ENCODE measurements at regions not wholly inside any gene's neighbourhood (a gene's known extent, or its start where the extent isn't known, plus 50 kb on each side); places are given as distances from the start of the nearest gene placed in this dataset.
"Not testable (repeated sequence)": the region's sequence is repeated elsewhere in the genome, so short reads cannot be mapped to it uniquely, and the experiment has no call there.

DNA sequence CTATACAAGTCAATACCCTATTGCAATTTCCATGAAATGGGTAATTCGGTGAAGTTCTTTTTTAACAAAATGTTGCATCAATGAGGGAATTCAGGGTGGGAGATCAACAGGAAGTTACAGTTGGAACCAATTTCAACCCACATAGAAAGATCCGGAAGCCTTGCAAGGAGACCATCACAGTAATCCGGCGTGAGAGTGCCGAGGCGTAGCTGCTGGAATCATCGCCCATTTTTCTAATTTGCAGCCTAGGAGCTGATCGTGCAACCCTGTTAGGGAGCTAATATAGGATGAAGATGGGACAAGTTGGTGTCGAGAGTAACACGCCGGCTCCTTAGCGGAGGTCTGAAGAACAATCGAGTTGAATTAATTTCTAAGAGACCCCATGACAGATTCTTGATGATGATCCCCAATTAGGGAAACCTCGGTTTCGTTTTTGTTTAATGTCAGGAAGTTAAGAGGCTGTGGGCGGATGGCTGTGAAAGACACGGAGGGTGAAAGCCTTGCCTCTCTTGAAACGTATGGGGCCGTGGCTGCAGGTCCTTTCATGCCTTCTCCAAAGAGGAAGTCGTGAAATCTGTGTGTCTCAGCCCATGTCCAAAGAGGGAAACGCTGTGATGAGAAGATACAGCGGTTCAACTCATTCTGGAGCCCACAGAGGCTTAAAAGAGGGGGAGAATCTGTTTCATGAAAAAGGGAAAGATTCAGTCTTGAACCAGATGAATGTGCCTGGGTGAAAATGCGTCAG, 51.2 kb upstream of the CARD11 start:
- peak; percentile 14 to 49 for DNase-seq

DNA sequence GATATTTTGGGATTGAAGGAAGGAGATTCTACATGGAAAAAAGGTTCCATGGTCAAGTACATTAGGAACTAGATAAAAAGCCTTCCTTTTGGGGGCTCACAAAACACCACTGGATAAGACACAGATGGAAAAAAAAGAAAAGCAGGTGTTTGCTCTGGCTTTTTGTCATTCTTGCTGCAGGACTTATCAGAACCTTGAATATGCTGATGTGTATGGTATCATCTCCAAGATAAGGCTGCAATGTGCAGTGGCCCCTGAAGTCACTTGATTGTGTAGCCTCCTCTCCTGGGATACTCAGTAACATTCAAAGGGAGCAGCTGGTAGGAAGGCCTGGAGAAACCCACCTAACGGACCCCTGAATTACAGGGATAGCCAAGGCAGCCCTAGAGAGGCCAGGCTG, 54.1 kb upstream of the CARD11 start:
- DNase-seq = no peak

DNA sequence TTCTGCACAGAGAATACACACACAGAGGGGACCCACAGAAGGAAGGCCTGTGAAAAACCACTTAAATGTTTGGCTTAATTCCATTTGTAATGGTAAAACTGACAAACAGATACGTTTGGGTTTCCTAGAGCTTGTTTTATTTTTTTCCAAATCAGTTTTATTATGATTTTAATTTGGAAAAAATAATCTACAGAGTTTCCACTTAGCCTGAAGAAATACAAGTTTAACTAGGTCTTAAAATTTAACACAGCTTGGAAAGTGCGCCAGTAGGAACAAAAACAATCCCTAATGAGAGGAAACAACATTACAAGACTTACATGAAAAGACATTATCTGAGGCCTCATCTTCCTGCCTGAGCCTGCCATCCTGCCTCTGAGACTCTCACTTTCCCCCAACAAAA, 58.5 kb upstream of the CARD11 start:
- no peak for DNase-seq

DNA sequence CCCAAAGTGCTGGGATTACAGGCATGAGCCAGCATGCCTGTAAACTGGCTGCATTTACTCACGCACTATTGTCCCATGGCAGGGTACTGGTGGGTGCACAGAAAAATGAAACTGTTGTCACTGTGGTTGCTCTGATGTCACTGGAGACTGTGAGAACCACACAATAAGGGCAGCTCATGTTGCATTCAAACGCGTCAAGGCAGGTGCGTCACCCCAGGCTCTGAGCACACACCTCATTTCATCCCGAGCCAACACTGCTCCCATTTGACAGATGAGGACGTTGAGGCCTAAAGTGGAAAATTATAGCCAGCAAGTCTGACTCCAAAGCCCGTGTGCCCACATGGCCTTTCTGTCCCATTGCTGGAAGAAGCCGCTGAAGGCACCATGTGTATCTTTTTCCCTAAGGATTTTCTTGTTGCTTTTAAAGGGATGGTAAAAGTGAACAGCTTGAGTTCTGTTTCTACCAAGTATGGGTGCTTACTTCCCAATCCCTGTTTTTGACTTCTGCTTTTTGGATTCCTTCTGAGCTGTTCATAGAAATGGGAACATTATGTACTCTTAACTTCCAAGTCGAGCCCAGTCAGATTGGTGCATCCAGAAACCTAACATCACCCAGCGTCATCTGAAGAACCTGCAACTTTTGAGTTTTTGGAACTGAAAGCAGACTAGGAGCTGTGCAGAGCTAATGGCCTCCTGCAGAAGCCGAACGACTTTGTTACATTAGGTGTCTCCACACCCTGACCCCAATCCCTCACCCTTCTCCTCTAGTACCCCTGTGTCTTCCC, 60.1 kb upstream of the CARD11 start:
- no peak for DNase-seq

DNA sequence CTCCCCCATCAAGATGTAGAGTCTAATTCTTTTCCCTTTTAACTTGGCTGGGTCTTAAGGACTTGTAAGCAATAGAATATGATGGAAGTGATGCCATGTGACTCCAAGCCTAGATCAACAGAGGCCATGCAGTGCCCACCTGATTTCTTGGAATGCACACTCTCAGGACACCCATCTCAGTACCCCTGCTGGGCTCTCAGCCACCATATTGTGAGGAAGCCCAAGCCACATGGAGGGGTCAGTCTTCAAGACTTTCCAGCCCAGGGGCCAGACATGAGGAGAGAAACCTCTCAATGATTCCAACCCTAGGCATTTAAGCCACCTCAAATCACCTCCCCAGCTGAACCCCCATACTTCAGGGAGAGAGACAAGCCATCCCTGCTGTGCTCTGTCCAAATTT, 62.2 kb upstream of the CARD11 start:
- no peak for DNase-seq

DNA sequence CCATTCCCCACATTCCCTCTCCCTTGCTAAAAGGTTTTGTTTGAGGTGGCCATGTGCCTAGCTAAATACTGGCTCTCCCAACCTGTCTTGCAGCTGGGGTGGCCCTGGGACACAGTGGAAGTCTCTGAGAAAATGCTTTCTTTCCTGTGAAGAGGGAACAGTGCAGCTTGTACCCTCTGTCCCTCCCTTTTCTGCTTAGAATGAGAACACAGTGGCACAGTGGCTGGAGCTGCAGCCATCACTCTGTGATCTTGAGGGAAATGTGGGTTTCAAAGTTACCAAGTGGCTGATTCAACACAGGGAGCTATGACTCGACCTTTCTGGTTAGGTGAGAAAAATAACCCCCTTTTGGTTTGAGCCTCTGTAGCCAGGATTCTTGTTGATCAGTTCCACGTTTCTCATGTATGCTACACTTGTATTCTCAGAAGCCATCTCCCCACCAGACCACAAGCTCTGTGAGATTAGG, 62.7 kb upstream of the CARD11 start:
- DNase-seq = no peak

DNA sequence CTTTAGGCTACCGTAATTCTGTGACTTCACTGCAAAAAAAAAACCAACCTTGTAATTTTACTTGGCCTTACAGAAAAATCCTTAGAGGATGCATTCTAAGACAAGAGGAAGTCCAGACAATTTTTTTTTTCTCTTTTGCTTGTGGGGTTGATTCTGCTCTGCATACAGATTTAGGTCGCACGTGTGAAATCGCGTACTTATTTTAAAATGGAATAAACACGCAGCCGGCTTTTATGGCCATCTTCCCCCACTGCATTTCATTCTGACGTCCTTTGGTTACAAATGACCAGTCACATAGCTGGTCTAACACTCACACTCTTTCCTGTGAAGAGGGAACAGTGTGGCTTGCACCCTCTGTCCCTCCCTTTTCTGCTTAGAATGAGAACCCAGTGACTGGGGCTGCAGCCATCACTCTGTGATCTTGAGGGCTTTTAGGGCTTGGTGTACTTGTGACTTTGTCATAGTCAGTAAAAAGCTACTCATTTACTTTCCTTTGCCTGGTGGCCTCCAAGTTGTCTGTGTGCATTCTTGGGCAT, 63.6 kb upstream of the CARD11 start:
- no peak for DNase-seq

DNA sequence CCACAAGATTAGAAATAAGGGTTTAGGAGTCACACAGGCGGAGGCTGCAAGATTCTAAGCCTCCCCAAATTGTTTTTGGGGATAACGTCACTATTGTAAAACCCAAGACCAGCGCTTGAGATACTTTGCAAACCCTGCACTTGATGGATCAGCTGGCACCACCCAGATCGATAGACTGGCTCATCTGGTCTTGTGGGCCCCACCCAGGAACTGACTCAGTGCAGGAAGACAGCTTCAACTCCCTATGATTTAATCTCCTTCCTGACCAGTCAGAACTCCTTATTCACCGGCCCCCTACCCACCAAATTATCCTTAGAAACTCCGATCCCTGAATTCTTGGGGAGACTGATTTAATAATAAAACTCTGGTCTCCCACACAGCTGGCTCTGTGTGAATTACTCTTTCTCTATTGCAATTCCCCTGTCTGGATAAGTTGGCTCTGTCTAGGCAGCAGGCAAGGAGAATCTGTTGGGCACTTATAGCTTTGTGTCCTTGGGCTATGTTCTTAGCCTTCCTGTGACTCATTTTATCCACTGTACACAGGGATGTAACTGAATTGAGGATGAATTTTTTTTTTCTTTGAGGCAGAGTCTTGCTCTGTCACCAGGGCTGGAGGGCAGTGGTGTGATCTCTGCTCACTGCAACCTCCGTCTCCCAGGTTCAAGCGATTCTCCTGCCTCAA, 64.4 kb upstream of the CARD11 start:
- no peak for DNase-seq

DNA sequence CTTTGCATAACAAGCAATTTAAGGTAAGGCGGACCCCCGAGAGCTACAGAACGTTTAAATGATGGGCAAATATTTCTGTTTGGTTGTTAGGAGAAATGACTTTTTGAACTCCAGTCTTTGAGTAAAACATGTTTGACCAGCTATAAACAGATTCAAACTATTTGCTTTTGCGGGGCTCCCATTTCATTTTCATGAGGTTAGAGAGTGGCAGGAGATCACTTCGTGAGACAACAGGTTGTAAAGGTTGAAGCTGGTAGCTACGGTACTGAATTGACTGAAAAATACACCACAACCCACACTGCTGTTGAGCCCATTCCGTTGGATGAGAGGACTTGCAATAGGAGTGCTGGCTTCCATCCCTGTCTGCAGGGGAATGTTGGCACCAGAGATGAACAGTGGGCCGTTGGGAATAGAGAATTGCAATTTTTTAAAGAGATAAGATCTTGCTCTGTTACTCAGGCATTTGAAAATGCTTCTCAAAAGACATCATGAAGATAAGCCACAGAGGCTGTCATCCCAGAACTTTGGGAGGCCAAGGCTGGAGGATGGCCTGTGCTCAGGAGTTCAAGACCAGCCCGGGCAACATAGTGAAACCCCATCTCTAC, 65.7 kb upstream of the CARD11 start:
- no peak for DNase-seq

DNA sequence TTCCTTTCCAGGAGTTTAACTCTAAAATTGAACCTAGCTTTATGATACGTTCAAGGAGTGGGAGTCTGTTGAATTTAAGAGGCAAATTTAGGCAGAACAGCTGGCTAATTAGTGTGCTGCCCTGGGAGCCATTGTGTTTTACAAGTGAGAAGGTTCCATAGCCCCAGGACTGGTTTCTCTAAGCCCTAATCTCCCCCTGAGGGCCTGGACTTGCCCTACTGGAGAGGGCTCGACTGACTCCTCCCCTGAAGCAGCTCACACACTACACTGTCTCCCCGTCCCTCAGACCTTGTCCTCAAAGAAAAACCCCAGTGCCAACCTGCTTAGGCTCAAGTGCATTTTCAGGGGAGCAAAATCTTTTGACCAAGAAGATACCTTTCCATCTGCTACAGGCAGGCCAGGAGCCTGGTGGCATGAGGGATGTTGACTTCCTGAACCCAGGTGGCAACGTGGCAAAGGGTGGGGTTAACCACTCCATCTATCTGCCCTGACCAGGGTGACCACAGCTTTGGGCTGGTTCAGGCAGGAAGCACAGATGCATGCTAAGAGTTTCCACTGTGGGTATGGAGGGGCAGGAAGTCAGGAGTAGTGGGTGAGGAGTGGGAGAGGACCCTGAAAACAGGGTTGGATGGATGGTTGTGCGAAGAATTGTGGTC, 68.9 kb upstream of the CARD11 start:
- DNase-seq = no peak

DNA sequence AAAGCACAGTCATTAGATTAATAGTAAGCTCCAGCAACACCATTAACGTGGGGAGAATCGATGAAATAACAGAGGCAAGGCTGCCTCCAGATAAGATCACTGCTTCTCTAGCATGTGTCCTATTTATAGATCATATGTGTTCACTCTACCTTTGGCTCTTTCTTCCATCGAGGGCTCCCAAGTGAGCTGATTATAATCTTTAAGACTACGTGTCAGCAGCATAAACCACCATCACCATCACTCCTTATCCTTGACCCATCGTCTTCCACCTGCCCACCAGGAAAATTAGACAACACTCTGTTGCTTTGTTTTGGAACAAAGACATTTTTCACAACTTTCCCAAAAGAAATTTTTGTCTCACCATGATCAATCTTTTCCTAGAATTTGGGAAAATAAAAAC, 71.2 kb upstream of the CARD11 start:
- no peak for DNase-seq

DNA sequence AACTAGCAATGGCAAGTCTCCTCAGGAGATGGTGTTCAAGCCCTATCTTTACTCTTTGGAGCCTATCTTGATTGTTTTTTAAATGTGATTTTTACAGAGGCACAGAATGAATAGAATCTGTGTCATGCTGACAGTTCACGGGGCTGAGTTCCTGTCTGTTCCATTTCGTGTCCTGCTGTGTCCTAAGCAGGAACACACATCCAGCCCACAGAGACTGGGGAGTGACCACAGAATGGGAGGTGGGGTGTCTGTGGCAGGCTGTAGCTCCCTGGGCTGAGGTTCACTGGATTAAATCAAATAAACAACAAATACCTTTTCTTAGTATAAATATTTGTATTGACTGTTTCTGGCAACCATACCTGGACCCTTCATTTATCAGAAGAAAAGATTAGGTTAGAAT, 73.4 kb upstream of the CARD11 start:
- no peak for DNase-seq

DNA sequence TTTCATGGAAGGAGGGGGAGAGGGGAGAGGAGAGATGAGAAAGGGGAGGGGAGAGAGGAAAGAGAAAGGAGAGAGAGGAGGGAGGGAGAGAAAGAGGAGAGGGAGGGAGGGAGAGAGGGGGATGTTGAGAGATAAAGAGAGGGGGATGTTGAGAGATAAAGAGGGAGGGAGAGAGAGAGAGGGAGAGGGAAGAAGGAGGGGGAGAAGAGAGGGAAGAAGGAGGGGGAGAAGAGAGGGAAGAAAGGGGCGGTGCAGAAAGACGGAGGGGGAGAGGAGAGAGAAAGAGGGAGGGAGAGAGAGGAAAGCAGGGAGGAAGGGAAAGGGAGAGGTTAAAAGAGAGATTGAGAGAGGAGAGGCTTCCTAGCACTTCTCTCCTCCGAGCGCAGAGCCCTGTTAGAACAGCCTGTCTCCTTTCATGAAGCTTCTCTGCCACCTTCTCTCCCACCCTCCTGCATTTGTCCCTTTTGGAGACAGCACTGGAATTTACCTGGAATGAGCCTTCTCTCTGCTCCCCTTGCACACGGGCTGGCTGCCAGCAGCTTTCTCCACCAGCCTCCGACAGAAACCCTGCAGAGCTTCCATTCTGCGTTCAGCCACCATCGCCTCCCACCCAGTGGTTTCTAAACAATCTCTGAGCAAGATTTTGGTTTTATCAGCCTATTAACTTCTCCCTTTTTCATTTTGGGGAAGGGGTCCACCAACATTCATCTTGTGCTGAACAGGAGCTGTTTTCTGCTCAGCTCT, 74.0 kb upstream of the CARD11 start:
- no peak for DNase-seq

DNA sequence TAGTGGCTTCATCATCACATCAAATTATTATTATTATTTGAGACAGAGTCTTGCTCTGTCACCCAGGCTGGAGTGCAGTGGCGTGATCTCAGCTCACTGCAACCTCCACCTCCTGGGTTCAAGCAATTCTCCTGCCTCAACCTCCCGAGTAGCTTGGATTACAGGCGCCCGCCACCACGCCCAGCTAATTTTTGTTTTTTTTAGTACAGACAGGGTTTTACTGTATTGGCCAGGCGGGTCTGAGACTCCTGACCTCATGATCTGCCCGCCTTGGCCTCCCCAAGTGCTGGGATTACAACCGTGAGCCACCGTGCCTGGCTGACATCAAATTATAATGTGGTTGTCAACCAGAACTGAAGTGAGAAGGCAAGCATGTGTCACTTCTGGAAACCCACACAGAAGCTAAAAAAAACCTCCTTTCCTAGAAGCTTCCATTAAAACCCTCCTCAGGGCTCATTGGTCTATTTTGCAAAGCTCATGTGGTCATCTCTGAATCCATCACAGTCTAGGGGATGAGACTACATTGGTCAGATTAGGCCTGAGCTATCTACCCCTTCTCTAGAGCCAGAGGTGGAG, 75.8 kb upstream of the CARD11 start:
- not testable (repeated sequence) for DNase-seq

DNA sequence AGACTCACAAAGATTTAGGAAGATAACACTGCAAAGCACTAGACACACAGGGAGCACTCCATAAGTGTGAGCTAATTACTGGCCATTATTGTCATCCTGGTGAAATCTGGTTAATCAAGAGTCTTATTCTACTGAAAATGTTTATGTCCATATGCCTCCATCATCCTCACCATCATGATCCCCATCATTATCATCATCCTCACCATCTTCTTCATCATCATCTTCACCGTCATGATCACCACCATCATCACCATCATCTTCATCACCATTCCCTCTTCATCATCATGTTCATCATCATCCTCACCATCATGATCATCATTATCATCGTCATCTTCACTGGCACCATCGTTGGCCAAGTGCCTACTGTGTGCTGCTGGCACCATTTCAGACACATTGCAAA, 76.3 kb upstream of the CARD11 start:
- DNase-seq = no peak

DNA sequence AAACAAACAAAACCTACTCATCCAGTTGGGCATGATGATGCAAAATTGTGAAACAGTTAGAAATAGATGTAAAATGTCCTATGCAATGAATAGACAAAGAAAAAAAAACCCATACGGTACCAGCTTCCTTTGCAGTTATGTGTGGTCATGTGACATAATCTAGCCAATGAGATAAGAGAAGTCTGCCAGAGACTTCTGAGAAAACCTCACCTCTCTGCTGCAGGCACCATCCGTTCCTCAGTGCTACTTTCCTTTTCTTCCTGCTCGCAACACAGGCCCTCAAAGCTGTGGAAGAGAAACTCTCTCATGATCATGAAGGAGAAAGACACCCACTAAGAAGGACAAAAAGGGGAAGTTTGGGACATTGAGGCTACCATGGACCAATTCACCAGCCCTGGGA, 76.8 kb upstream of the CARD11 start:
- no peak for DNase-seq

DNA sequence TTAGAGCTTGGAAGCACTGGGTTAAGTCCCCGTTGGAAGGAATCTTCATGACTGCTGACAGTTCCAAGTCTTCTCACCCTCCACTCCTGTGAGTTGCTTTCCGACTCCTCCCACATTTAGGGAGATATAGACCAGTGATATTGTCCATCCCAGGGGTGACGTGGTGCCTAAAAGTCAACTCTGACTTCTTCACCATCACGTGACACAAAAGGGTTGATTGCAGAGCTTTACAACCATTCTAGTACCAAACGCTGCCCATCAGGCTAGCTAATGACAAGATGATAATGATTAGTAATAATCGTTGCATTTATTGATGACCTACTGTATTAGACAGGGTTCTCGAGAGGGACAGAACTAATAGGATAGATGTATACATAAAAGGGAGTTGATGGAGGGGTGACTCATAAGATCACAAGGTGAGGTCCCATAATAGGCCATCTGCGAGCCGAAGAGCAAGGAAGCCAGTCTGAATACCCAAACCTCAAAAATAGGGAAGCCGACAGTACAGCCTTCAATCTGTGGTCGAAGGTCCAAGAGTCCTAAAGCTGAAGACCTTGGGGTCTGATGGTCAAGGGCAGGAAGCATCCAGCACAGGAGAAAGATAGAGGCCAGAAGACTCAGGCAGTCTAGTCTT, 85.3 kb upstream of the CARD11 start:
- no peak for DNase-seq

DNA sequence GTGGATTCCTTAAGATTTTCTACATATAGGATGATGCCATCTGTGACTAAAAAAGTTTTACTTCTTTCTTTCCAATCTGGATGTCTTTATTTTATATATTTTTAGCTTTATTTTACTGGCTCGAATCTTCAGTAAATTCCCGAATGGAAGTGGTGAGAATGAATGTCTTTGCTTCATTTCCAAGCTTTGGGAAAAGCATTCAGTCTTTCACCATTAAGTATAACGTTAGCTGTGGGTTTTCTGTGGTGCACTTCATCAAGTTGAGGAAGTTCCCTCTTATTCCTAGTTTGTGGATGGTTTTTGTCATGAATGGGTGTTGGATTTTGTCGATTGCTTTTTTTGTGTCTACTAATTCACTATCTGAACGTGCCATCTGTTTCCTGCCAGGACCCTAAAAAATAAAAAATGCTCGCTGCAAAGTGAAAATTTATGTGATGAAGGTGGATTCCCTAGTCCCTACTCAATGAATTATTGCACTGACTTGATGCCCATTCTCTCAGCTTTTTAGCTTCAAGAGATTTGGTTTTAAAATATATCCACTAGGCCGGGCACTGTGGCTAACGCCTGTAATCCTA, 90.2 kb upstream of the CARD11 start:
- DNase-seq = no peak

DNA sequence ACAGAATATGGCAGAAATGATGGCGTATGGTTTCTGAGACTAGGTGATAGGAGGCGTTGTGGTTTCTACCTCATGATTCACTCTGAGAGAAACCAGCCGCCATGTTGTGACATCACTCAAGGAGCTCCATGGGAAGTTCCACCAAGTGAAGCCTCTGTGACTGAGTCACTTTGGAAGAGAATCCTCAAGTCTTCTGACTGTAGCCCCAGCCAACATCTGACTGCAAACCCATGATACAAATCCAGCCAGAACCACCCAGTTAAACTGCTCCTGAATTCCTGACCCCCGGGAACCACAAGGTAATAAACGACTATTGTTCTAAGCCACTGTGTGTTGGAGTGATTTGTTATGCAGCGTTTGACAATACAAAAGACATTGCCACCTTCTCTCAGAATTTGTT, 91.1 kb upstream of the CARD11 start:
- DNase-seq = no peak

DNA sequence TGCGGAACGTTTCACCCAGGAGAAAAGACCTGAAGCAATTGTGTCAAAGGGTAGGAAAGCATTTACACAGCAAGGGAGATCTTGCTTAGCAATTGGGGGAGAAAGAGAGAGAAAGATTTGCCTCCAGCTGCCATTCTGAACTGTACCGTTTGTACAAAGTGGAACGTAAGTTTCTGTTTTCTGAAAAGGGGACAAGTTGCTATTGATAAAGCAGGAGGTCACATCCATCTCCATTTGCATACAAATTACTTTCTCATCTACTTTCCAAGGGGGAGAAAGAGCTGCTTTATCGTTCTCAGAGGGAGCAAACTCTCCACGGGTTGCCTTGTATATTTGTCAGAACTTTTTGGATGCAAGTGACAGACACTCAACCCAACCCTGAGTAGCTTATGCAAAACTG, 92.0 kb upstream of the CARD11 start:
- no peak for DNase-seq

DNA sequence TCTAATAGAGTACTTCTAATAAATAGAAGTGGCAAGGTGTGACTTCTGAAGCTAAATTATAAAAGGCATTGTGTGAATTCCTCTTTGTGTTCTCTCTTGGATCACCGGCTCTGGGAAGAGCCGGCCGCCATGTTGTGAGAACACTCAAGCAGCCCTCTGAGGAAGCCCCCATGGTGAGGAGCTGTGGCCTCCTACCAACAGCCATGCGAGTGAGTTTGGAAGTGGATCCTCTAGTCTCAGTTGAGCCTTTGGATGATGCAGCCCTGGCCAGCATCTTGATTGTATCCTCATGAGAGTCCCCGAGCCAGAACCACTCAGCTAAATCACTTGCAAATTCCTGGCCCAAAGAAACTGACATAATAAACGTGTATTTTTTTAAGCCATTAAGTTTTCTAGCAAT, 94.5 kb upstream of the CARD11 start:
- no peak for DNase-seq
